Body of pancreas (tissue), 4 donors: ENCODE measurements at regions not wholly inside any gene's neighbourhood (a gene's known extent, or its start where the extent isn't known, plus 50 kb on each side); places are given as distances from the start of the nearest gene placed in this dataset.

Experiments used
- POLR2A ChIP-seq, 3 donors: fragments of 450-650 bp; IDR thresholded peaks; one replicate each; pipeline ENCODE4 v1.6.1; 2016; ENCODE audit warnings: antibody characterized with exemption in 3 of 3, mild to moderate bottlenecking in 2 of 3
- TF ChIP-seq, protein P1 (sequence below), 7 experiments: fragments of 450-650 bp in 4 of 7; fragments of 200-600 bp in 3 of 7; sonication (generic) in 3 of 7; IDR thresholded peaks; one replicate each; pipeline ENCODE4 v1.5.1; 2016 to 2019; ENCODE audit warnings: antibody characterized with exemption in 7 of 7

DNA sequence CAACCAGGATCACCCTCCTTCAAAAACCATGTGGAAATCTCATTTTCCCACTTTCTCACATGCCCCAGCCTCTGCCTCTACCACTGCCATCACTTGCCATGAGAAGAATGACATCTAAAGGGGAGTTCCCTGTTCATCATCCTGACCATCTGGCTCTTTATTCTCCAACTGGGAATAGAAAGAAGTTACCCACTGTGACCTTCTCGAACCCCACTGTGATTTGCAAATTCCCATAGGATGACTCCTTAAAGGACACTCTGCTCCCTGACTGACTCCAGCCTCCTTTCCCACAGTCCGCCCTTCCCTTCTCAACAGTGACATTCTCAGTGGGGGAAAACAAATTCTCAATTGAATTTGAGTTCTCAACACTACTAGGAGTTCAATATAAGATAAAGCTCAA is 440.5 kb downstream of the NR2F2 start:
- TF ChIP-seq, protein P1, sequence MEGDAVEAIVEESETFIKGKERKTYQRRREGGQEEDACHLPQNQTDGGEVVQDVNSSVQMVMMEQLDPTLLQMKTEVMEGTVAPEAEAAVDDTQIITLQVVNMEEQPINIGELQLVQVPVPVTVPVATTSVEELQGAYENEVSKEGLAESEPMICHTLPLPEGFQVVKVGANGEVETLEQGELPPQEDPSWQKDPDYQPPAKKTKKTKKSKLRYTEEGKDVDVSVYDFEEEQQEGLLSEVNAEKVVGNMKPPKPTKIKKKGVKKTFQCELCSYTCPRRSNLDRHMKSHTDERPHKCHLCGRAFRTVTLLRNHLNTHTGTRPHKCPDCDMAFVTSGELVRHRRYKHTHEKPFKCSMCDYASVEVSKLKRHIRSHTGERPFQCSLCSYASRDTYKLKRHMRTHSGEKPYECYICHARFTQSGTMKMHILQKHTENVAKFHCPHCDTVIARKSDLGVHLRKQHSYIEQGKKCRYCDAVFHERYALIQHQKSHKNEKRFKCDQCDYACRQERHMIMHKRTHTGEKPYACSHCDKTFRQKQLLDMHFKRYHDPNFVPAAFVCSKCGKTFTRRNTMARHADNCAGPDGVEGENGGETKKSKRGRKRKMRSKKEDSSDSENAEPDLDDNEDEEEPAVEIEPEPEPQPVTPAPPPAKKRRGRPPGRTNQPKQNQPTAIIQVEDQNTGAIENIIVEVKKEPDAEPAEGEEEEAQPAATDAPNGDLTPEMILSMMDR (IDR thresholded peaks at IDR 0.05), result no peak
- no peak for TF ChIP-seq POLR2A (IDR thresholded peaks at IDR 0.05)
